Smooth muscle cell (in vitro differentiated cells): ENCODE measurements at regions not wholly inside any gene's neighbourhood (a gene's known extent, or its start where the extent isn't known, plus 50 kb on each side); places are given as distances from the start of the nearest gene placed in this dataset.
"Not testable (repeated sequence)": the region's sequence is repeated elsewhere in the genome, so short reads cannot be mapped to it uniquely, and the experiment has no call there.

ENCODE experiments used
- DNase-seq: peaks from one replicate; lab custom pipeline; 2025; ENCODE audit not compliant: unreplicated experiment; lab: John Stamatoyannopoulos, UW
- H2AFZ ChIP-seq: fragments of 200-600 bp; sonication (generic); 2 replicates; pipeline ENCODE4 v1.6.0; 2016; ENCODE audit warnings: antibody characterized with exemption, low read depth, mild to moderate bottlenecking
- H3F3A ChIP-seq: fragments of 200-600 bp; sonication (generic); 2 replicates; pipeline ENCODE4 v1.6.0; 2017; ENCODE audit warnings: antibody characterized with exemption, low read depth
- H3K27ac ChIP-seq: fragments of 200-600 bp; sonication (generic); 2 replicates; pipeline ENCODE4 v1.5.1; 2016; ENCODE audit warnings: low read depth, mild to moderate bottlenecking
- H3K27me3 ChIP-seq: fragments of 200-600 bp; sonication (generic); 2 replicates; pipeline ENCODE4 v1.6.1; 2016; ENCODE audit warnings: low read depth, mild to moderate bottlenecking
- H3K36me3 ChIP-seq: fragments of 200-600 bp; sonication (generic); 2 replicates; pipeline ENCODE4 v1.5.1; 2016; ENCODE audit warnings: low read depth
- H3K4me1 ChIP-seq: fragments of 200-600 bp; sonication (generic); 2 replicates; pipeline ENCODE4 v1.5.1; 2016; ENCODE audit warnings: low read depth
- H3K4me2 ChIP-seq: fragments of 200-600 bp; sonication (generic); 2 replicates; pipeline ENCODE4 v1.6.0; 2016; ENCODE audit warnings: mild to moderate bottlenecking
- H3K4me3 ChIP-seq: fragments of 200-600 bp; sonication (generic); 2 replicates; pipeline ENCODE4 v1.5.1; 2016; ENCODE audit warnings: mild to moderate bottlenecking
- H3K79me2 ChIP-seq: fragments of 200-600 bp; sonication (generic); 2 replicates; pipeline ENCODE4 v1.6.0; 2016; ENCODE audit warnings: low read depth, mild to moderate bottlenecking
- H3K9ac ChIP-seq: fragments of 200-600 bp; sonication (generic); 2 replicates; pipeline ENCODE4 v1.6.0; 2016; ENCODE audit warnings: low read depth
- H3K9me3 ChIP-seq: fragments of 200-600 bp; sonication (generic); replicated peaks from 2 replicates; pipeline ENCODE4 v1.5.1; 2016; ENCODE audit warnings: low read depth
- H4K20me1 ChIP-seq: fragments of 200-600 bp; sonication (generic); 2 replicates; pipeline ENCODE4 v1.6.0; 2016; ENCODE audit warnings: low read depth
- CTCF ChIP-seq: fragments of 200-600 bp; sonication (generic); IDR thresholded peaks from 2 replicates; pipeline ENCODE4 v1.5.1; 2017; ENCODE audit warnings: borderline replicate concordance, mild to moderate bottlenecking, antibody characterized with exemption; ENCODE audit not compliant: insufficient read depth, poor library complexity, severe bottlenecking
- whole genome bisulfite sequencing: methylation state at CpG from one replicate; pipeline ENCODE4 v1.1.7; 2016; ENCODE audit warnings: low lambda C conversion rate; 5-methylcytosine and 5-hydroxymethylcytosine counted together

GRCh38 chr13:91052876-91053275, 294.6 kb upstream of the MIR17HG start:
- H3K4me1 ChIP-seq = no peaks in the 10 kb centered on the region

GRCh38 chr13:91053318-91054065, 294.0 kb upstream of the MIR17HG start:
- Histone ChIP-seq H3K9me3 (no peaks in the 10 kb centered on the region), H3K36me3 (no peaks in the 10 kb centered on the region), H3K9ac (no peak overlapping the region), H4K20me1 (no peaks in the 10 kb centered on the region), H3K4me3 (no peak overlapping the region), H3K27me3 (no peaks in the 10 kb centered on the region), H3K27ac (no peak overlapping the region), H3F3A (no peaks in the 10 kb centered on the region), H3K79me2 (no peaks in the 10 kb centered on the region), H3K4me2 (no peak overlapping the region), H3K4me1 (no peaks in the 10 kb centered on the region), H2AFZ (no peak overlapping the region)
- WGBS = 92% methylated on average over 2 of the region's 2 CpGs
- no peak for TF ChIP-seq CTCF
- DNase-seq = no peak

More at GRCh38 chr13:91052876-91053275, 294.6 kb upstream of the MIR17HG start:
- Histone ChIP-seq H3K4me2 (no peak overlapping the region), H3K9me3 (no peaks in the 10 kb centered on the region), H3K79me2 (no peaks in the 10 kb centered on the region), H4K20me1 (no peaks in the 10 kb centered on the region), H3F3A (no peaks in the 10 kb centered on the region), H3K27ac (no peak overlapping the region), H3K9ac (no peak overlapping the region), H3K36me3 (no peaks in the 10 kb centered on the region), H3K27me3 (no peaks in the 10 kb centered on the region), H2AFZ (no peak overlapping the region), H3K4me3 (no peak overlapping the region)
- no peak for DNase-seq
- TF ChIP-seq CTCF = no peak
- WGBS = 85% methylated on average over 1 of the region's 1 CpG

- no peaks in the 10 kb centered on the region for H3K9me3 ChIP-seq
- DNase-seq = no peak
- H3K36me3 ChIP-seq = no peaks in the 10 kb centered on the region
- H3K79me2 ChIP-seq = no peaks in the 10 kb centered on the region
- no peak overlapping the region for H3K4me3 ChIP-seq
- no peak overlapping the region for H3K9ac ChIP-seq
- H3K4me1 ChIP-seq = no peaks in the 10 kb centered on the region
- WGBS = 89% methylated on average over 1 of the region's 1 CpG
- H2AFZ ChIP-seq = no peak overlapping the region
- H3F3A ChIP-seq = no peaks in the 10 kb centered on the region
- no peaks in the 10 kb centered on the region for H3K27me3 ChIP-seq
- no peak for TF ChIP-seq CTCF
- no peaks in the 10 kb centered on the region for H4K20me1 ChIP-seq
- H3K27ac ChIP-seq = no peak overlapping the region
- no peak overlapping the region for H3K4me2 ChIP-seq
Observed at GRCh38 chr13:91054902-91055301, 292.6 kb upstream of the MIR17HG start.

GRCh38 chr13:91056746-91057145, 290.7 kb upstream of the MIR17HG start:
- Histone ChIP-seq H3K27me3 (no peaks in the 10 kb centered on the region), H3K9me3 (no peaks in the 10 kb centered on the region), H3K27ac (no peak overlapping the region), H3K4me3 (no peak overlapping the region), H4K20me1 (no peaks in the 10 kb centered on the region), H3F3A (no peaks in the 10 kb centered on the region), H3K4me2 (no peak overlapping the region), H3K79me2 (no peaks in the 10 kb centered on the region), H3K9ac (no peak overlapping the region), H3K36me3 (no peaks in the 10 kb centered on the region), H3K4me1 (no peaks in the 10 kb centered on the region), H2AFZ (no peak overlapping the region)
- no peak for TF ChIP-seq CTCF
- 92% methylated on average over 2 of the region's 2 CpGs for WGBS
- DNase-seq = no peak

- 92% methylated on average over 2 of the region's 2 CpGs for WGBS
- not testable (repeated sequence) for H3K27me3 ChIP-seq, H3K4me3 ChIP-seq, H4K20me1 ChIP-seq, DNase-seq, H2AFZ ChIP-seq, H3K4me2 ChIP-seq, H3K9me3 ChIP-seq, H3K9ac ChIP-seq, H3K4me1 ChIP-seq, H3K36me3 ChIP-seq, H3F3A ChIP-seq, H3K27ac ChIP-seq, H3K79me2 ChIP-seq
Observed at GRCh38 chr13:91057507-91057906, 290.0 kb upstream of the MIR17HG start.
